SK-N-MC (cell line): ENCODE measurements at regions not wholly inside any gene's neighbourhood (a gene's known extent, or its start where the extent isn't known, plus 50 kb on each side); places are given as distances from the start of the nearest gene placed in this dataset.

ENCODE experiments used
- EZH2 ChIP-seq: fragments of 200-600 bp; sonication (generic); IDR thresholded peaks from one replicate; pipeline ENCODE4 v1.6.1; 2017; ENCODE audit warnings: antibody characterized with exemption
- POLR2AphosphoS5 ChIP-seq: IDR thresholded peaks from 2 replicates; pipeline ENCODE4 v1.6.1; 2012; ENCODE audit warnings: mild to moderate bottlenecking, low read depth, low read length, borderline replicate concordance

GRCh38 chr3:181568693-181569092, 143.0 kb upstream of the SOX2 start:
- TF ChIP-seq EZH2 (no peak), POLR2AphosphoS5 (no peak)
